H1 (cell line): ENCODE measurements at regions not wholly inside any gene's neighbourhood (a gene's known extent, or its start where the extent isn't known, plus 50 kb on each side); places are given as distances from the start of the nearest gene placed in this dataset.

Experiments used
- CTCF ChIA-PET: fragments of 300-600 bp; sonication (Branson Sonifier 250); formaldehyde crosslinking; loops from one replicate; lab custom pipeline; 2021; ENCODE audit not compliant: partially characterized antibody; lab: Charles Lee
- POLR2A ChIA-PET: fragments of 300-600 bp; sonication (Branson Sonifier 250); formaldehyde crosslinking; loops from one replicate; lab custom pipeline; 2021; ENCODE audit warnings: inconsistent platforms; ENCODE audit not compliant: partially characterized antibody; lab: Charles Lee
- DNase-seq, 2 experiments: peaks; one replicate each; pipeline versions ENCODE4 v3.0.0 to v3.0.0-alpha.2; 2010 to 2022; ENCODE audit warnings: low spot score in 2 of 2, low read depth in 1 of 2, mixed read lengths in 1 of 2
- FAIRE-seq: peaks from 2 replicates; lab custom pipeline; 2011; peaks lifted over from hg19 to GRCh38; lab: Jason Lieb, UNC
- H2AFZ ChIP-seq: 2 replicates; pipeline ENCODE4 v1.8.1; 2012; ENCODE audit warnings: low read length, inconsistent platforms
- H2AK5ac ChIP-seq: 2 replicates; pipeline ENCODE4 v1.6.1; 2013; ENCODE audit warnings: low read depth, low read length
- H2BK120ac ChIP-seq: replicated peaks from 2 replicates; pipeline ENCODE3; 2013; ENCODE audit warnings: low read depth, low read length, inconsistent platforms
- H2BK12ac ChIP-seq: 2 replicates; pipeline ENCODE4 v1.6.1; 2013; ENCODE audit warnings: low read depth, low read length
- H2BK15ac ChIP-seq: 2 replicates; pipeline ENCODE4 v1.6.1; 2013; ENCODE audit warnings: low read length
- H2BK20ac ChIP-seq: 2 replicates; pipeline ENCODE4 v1.6.1; 2013; ENCODE audit warnings: low read length
- H2BK5ac ChIP-seq: 2 replicates; pipeline ENCODE4 v1.6.1; 2013; ENCODE audit warnings: low read depth, low read length
- H3K14ac ChIP-seq: 2 replicates; pipeline ENCODE4 v1.6.1; 2013; ENCODE audit warnings: inconsistent platforms; ENCODE audit not compliant: insufficient read length
- H3K18ac ChIP-seq: 2 replicates; pipeline ENCODE4 v1.6.1; 2013; ENCODE audit warnings: low read length; ENCODE audit errors: extremely low read depth
- H3K23ac ChIP-seq: 2 replicates; pipeline ENCODE4 v1.6.1; 2013; ENCODE audit warnings: inconsistent platforms; ENCODE audit not compliant: insufficient read length
- H3K23me2 ChIP-seq: 2 replicates; pipeline ENCODE4 v1.6.1; 2013; ENCODE audit warnings: low read depth, low read length
- H3K27ac ChIP-seq: 2 replicates; pipeline ENCODE4 v1.6.1; 2011; ENCODE audit warnings: low read depth, low read length, inconsistent platforms
- H3K27me3 ChIP-seq, 4 experiments: replicated peaks in 1 of 4; 1 replicate in 1 of 4; 2 replicates in 3 of 4; pipeline versions ENCODE4 v1.6.1 to v1.8.1; 2011 to 2013; ENCODE audit warnings: low read length in 3 of 4, mild to moderate bottlenecking in 3 of 4, inconsistent platforms in 2 of 4, mixed read lengths in 2 of 4, moderate library complexity in 1 of 4; ENCODE audit not compliant: control insufficient read depth in 3 of 4, insufficient read depth in 3 of 4; ENCODE audit errors: extremely low read depth in 1 of 4
- H3K36me3 ChIP-seq, 4 experiments: 2 replicates each; pipeline versions ENCODE4 v1.6.1 to v1.8.1; 2011 to 2013; ENCODE audit warnings: mild to moderate bottlenecking in 4 of 4, low read length in 3 of 4, moderate library complexity in 2 of 4, control low read depth in 1 of 4, inconsistent platforms in 1 of 4; ENCODE audit not compliant: insufficient read depth in 4 of 4, control insufficient read depth in 2 of 4
- H3K4ac ChIP-seq: replicated peaks from 2 replicates; pipeline ENCODE3; 2013; ENCODE audit warnings: low read length, low read depth, mixed read lengths, inconsistent platforms; ENCODE audit not compliant: insufficient read length
- H3K4me1 ChIP-seq, 4 experiments: replicated peaks in 1 of 4; 1 replicate in 1 of 4; 2 replicates in 3 of 4; pipeline versions ENCODE4 v1.6.1 to v1.8.1; 2011 to 2013; ENCODE audit warnings: low read length in 3 of 4, inconsistent platforms in 2 of 4, mixed read lengths in 1 of 4; ENCODE audit not compliant: insufficient read depth in 4 of 4, control insufficient read depth in 3 of 4
- H3K4me2 ChIP-seq, 2 experiments: 2 replicates each; pipeline versions ENCODE4 v1.6.1 to v1.8.1; 2011 to 2013; ENCODE audit warnings: low read depth in 2 of 2, low read length in 2 of 2, control low read depth in 1 of 2, inconsistent platforms in 1 of 2, mild to moderate bottlenecking in 1 of 2; ENCODE audit not compliant: insufficient read depth in 1 of 2
- H3K4me3 ChIP-seq, 4 experiments: fragments of 200-600, 300-600 bp in 1 of 4; sonication (generic), shearing (Covaris generic), sonication (Bioruptor Twin) in 1 of 4; 2 replicates each; pipeline versions ENCODE4 v1.5.1 to v1.8.1; 2011 to 2016; ENCODE audit warnings: low read length in 4 of 4, low read depth in 3 of 4, control low read depth in 2 of 4, inconsistent platforms in 2 of 4, mild to moderate bottlenecking in 2 of 4, mixed read lengths in 1 of 4, moderate library complexity in 1 of 4; ENCODE audit not compliant: insufficient read depth in 2 of 4; ENCODE audit errors: extremely low read depth in 1 of 4
- H3K56ac ChIP-seq: replicated peaks from 2 replicates; pipeline ENCODE3; 2013; ENCODE audit warnings: low read depth, mild to moderate bottlenecking, mixed read lengths, low read length, inconsistent platforms; ENCODE audit not compliant: insufficient read length
- H3K79me1 ChIP-seq: 2 replicates; pipeline ENCODE4 v1.6.1; 2013; ENCODE audit warnings: low read depth, low read length, control low read depth
- H3K79me2 ChIP-seq, 2 experiments: 2 replicates each; pipeline versions ENCODE4 v1.6.1 to v1.8.1; 2012 to 2013; ENCODE audit warnings: low read length in 2 of 2, mild to moderate bottlenecking in 2 of 2, inconsistent platforms in 1 of 2; ENCODE audit not compliant: insufficient read depth in 2 of 2, control insufficient read depth in 1 of 2
- H3K9ac ChIP-seq, 4 experiments: replicated peaks in 1 of 4; 1 replicate in 1 of 4; 2 replicates in 3 of 4; pipeline versions ENCODE4 v1.6.1 to v1.8.1; 2011 to 2013; ENCODE audit warnings: low read depth in 3 of 4, low read length in 3 of 4, control low read depth in 2 of 4, mild to moderate bottlenecking in 2 of 4, moderate library complexity in 2 of 4, inconsistent platforms in 1 of 4; ENCODE audit errors: extremely low read depth in 1 of 4
- H3K9me3 ChIP-seq, 2 experiments: 2 replicates each; pipeline versions ENCODE4 v1.6.1 to v1.8.1; 2012 to 2013; ENCODE audit warnings: mild to moderate bottlenecking in 2 of 2, moderate library complexity in 2 of 2, control low read depth in 1 of 2, inconsistent platforms in 1 of 2, low read depth in 1 of 2, low read length in 1 of 2, mixed read lengths in 1 of 2; ENCODE audit not compliant: insufficient read depth in 2 of 2
- H4K20me1 ChIP-seq, 2 experiments: replicated peaks in 1 of 2; 2 replicates each; pipeline versions ENCODE3 to v1.8.1; 2011 to 2013; ENCODE audit warnings: inconsistent platforms in 2 of 2, low read length in 2 of 2, mild to moderate bottlenecking in 1 of 2; ENCODE audit not compliant: insufficient read depth in 2 of 2, control insufficient read depth in 1 of 2
- H4K5ac ChIP-seq: 2 replicates; pipeline ENCODE4 v1.6.1; 2013; ENCODE audit warnings: low read length, low read depth, mixed read lengths, inconsistent platforms; ENCODE audit not compliant: insufficient read length
- H4K8ac ChIP-seq: 2 replicates; pipeline ENCODE4 v1.8.0; 2013; ENCODE audit warnings: mild to moderate bottlenecking, moderate library complexity, low read length, inconsistent platforms; ENCODE audit not compliant: insufficient read depth; ENCODE audit errors: extremely low read depth
- H4K91ac ChIP-seq: replicated peaks from 2 replicates; pipeline ENCODE3; 2013; ENCODE audit warnings: low read length, mixed read lengths, inconsistent platforms; ENCODE audit not compliant: insufficient read length
- SIX5 ChIP-seq: IDR thresholded peaks from 2 replicates; pipeline ENCODE4 v1.6.1; 2011; ENCODE audit warnings: mild to moderate bottlenecking, low read depth, low read length
- WGBS, 2 experiments: shearing (Covaris generic) in 1 of 2; methylation state at CpG; one replicate each; pipeline versions ENCODE4 v1.1.6 to v1.1.7; 2013 to 2015; ENCODE audit warnings: low lambda C conversion rate in 2 of 2, mixed read lengths in 2 of 2, inconsistent platforms in 1 of 2, low coverage in 1 of 2, missing lambda C conversion rate in 1 of 2; ENCODE audit not compliant: insufficient replicate concordance in 2 of 2, insufficient coverage in 1 of 2, insufficient read length in 1 of 2; ENCODE audit errors: extremely low coverage in 1 of 2, missing lambda C conversion rate in 1 of 2; 5-methylcytosine and 5-hydroxymethylcytosine counted together

DNA sequence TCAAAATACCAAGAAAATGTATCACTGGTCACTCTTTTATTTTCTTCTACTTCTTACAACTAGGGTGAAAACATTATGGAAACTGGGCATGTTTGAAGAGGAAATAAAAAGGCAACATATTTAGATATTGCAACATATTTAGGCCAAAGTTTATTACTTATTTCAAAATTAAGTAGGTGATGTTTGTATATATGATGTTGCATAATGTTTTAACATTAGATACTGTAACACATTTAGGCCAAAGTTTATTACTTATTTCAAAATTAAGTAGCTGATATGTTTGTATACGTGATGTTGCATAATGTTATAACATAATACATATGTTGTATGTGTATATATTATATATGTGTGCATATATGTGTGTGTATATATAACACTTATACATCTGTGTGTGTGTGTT is 451.3 kb downstream of the LIG4 start:
- Histone ChIP-seq H3K9me3 (no peaks in the 10 kb centered on the region), H3K9ac (no peak overlapping the region), H4K5ac (no peak overlapping the region), H3K4me1 (peaks cover 0 to 3% (median 0%) of the 10 kb centered on the region in 4 experiments; a peak in 1 of 7 replicates), H3K79me1 (no peaks in the 10 kb centered on the region), H2AFZ (no peak overlapping the region), H2BK20ac (no peak overlapping the region), H3K18ac (no peak overlapping the region), H2BK12ac (no peak overlapping the region), H3K56ac (no peak overlapping the region), H3K23ac (no peak overlapping the region), H2BK5ac (no peak overlapping the region), H3K4me2 (no peak overlapping the region), H2BK120ac (no peak overlapping the region), H2AK5ac (no peak overlapping the region), H4K91ac (no peak overlapping the region), H3K4me3 (no peak overlapping the region), H3K27ac (no peak overlapping the region), H3K79me2 (no peaks in the 10 kb centered on the region), H3K27me3 (no peaks in the 10 kb centered on the region), H3K36me3 (no peaks in the 10 kb centered on the region), H4K8ac (no peak overlapping the region), H3K4ac (no peak overlapping the region), H3K23me2 (no peaks in the 10 kb centered on the region), H3K14ac (no peak overlapping the region), H4K20me1 (no peaks in the 10 kb centered on the region), H2BK15ac (no peak overlapping the region)
- ChIA-PET POLR2A (no interaction called here), CTCF (no interaction called here)
- FAIRE-seq (no peak), DNase-seq (no peak)
- WGBS, 2 experiments = 92% methylated on average over 1 of the region's 1 CpG; no CpG with 5 or more reads in 1 of the 2 experiments
- no peak for TF ChIP-seq SIX5
